ENCODE measurements at regions not wholly inside any gene's neighbourhood (a gene's known extent, or its start where the extent isn't known, plus 50 kb on each side); places are given as distances from the start of the nearest gene placed in this dataset.

DNA sequence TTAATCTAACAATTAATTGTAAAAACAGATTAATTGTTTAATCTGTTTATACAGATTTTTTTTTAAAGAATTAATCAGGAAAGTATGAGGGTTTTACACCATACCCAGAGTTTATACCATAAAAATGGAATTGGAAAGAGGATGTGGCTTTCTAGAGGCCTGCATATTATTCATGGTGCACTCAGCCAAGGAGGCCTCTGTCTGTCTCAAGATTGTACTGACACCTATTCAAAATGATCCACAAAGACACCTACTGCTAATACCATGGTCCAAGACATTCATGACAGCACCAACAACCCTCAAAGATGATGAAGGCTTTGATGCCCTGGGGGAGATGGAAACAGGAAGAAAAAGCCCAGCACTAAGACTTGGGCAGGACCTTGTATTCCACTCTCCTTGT is 58.1 kb upstream of the MAST4 start:
- TF ChIP-seq, protein P1, sequence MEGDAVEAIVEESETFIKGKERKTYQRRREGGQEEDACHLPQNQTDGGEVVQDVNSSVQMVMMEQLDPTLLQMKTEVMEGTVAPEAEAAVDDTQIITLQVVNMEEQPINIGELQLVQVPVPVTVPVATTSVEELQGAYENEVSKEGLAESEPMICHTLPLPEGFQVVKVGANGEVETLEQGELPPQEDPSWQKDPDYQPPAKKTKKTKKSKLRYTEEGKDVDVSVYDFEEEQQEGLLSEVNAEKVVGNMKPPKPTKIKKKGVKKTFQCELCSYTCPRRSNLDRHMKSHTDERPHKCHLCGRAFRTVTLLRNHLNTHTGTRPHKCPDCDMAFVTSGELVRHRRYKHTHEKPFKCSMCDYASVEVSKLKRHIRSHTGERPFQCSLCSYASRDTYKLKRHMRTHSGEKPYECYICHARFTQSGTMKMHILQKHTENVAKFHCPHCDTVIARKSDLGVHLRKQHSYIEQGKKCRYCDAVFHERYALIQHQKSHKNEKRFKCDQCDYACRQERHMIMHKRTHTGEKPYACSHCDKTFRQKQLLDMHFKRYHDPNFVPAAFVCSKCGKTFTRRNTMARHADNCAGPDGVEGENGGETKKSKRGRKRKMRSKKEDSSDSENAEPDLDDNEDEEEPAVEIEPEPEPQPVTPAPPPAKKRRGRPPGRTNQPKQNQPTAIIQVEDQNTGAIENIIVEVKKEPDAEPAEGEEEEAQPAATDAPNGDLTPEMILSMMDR (IDR thresholded peaks at IDR 0.05) = no peak
- no peak for TF ChIP-seq ELF1 (IDR thresholded peaks at IDR 0.05)
